Testis (tissue), 2 donors: ENCODE measurements at regions not wholly inside any gene's neighbourhood (a gene's known extent, or its start where the extent isn't known, plus 50 kb on each side); places are given as distances from the start of the nearest gene placed in this dataset.
A peak's percentile ranks its signal among the peaks of the same experiment; 100 is the strongest.

Experiments used
- DNase-seq: peaks from one replicate; pipeline ENCODE4 v3.0.0-alpha.2; 2019
- H3K27ac ChIP-seq, 2 donors: fragments of 200-600 bp; sonication (generic); one replicate each; pipeline ENCODE4 v1.5.1; 2019
- H3K27me3 ChIP-seq: fragments of 200-600 bp; sonication (generic); one replicate; pipeline ENCODE4 v1.5.1; 2019
- H3K36me3 ChIP-seq: fragments of 200-600 bp; sonication (generic); one replicate; pipeline ENCODE4 v1.5.1; 2017; ENCODE audit warnings: low read depth; ENCODE audit errors: missing control alignments
- H3K4me1 ChIP-seq: fragments of 200-600 bp; sonication (generic); one replicate; pipeline ENCODE4 v1.5.1; 2019
- H3K4me3 ChIP-seq, 2 donors: fragments of 200-600 bp; sonication (generic); one replicate each; pipeline ENCODE4 v1.5.1; 2017 to 2019
- H3K9me3 ChIP-seq: fragments of 200-600 bp; sonication (generic); one replicate; pipeline ENCODE4 v1.5.1; 2017
- POLR2A ChIP-seq: fragments of 450-650 bp; IDR thresholded peaks from one replicate; pipeline ENCODE4 v1.6.1; 2017; ENCODE audit warnings: antibody characterized with exemption, mild to moderate bottlenecking, moderate library complexity
- WGBS, 2 donors: methylation state at CpG; one replicate each; pipeline ENCODE4 v1.1.5; 2018; 5-methylcytosine and 5-hydroxymethylcytosine counted together
- intact Hi-C: fragments of 100-400 bp; cut with DNase I; formaldehyde crosslinking; loops from one replicate; pipeline ENCODE4 v1.15.1; 2023; ENCODE audit warnings: low total_unique reads
- TF ChIP-seq, protein P1 (sequence below), 3 experiments: fragments of 450-650 bp in 2 of 3; fragments of 200-600 bp in 1 of 3; sonication (generic) in 1 of 3; IDR thresholded peaks; one replicate each; pipeline ENCODE4 v1.5.1; 2016 to 2019; ENCODE audit warnings: antibody characterized with exemption in 3 of 3, mild to moderate bottlenecking in 2 of 3, moderate library complexity in 1 of 3

DNA sequence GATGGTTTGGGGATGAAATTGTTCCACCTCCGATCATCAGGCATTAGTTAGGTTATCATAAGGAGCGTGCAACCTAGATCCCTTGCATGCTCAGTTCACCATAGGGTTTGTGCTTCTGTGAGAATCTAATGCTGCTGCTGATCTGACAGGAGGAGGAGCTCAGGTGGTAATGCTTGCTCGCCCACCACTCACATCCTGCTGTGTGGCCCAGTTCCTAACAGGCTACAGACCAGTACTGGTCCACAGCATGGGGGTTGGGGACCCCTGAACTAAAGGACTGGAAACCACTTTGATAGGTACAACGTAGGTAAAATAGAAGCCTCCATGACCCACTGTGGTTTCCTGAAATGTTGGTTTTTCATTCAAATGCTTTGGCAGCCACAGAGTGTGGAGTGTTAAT, 109.3 kb upstream of the PROKR2 start:
- H3K9me3 ChIP-seq: no peaks in the 10 kb centered on the region
- intact Hi-C loops: no loop called here
- no peak for DNase-seq
- no peaks in the 10 kb centered on the region for H3K4me1 ChIP-seq
- TF ChIP-seq, protein P1, sequence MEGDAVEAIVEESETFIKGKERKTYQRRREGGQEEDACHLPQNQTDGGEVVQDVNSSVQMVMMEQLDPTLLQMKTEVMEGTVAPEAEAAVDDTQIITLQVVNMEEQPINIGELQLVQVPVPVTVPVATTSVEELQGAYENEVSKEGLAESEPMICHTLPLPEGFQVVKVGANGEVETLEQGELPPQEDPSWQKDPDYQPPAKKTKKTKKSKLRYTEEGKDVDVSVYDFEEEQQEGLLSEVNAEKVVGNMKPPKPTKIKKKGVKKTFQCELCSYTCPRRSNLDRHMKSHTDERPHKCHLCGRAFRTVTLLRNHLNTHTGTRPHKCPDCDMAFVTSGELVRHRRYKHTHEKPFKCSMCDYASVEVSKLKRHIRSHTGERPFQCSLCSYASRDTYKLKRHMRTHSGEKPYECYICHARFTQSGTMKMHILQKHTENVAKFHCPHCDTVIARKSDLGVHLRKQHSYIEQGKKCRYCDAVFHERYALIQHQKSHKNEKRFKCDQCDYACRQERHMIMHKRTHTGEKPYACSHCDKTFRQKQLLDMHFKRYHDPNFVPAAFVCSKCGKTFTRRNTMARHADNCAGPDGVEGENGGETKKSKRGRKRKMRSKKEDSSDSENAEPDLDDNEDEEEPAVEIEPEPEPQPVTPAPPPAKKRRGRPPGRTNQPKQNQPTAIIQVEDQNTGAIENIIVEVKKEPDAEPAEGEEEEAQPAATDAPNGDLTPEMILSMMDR (IDR thresholded peaks at IDR 0.05): no peak
- no peak for TF ChIP-seq POLR2A
- no peak overlapping the region for H3K27ac ChIP-seq
- no peaks in the 10 kb centered on the region for H3K36me3 ChIP-seq
- 79 to 89% methylated on average over 2 to 4 of the region's 4 CpGs for WGBS, 2 donors
- no peaks in the 10 kb centered on the region for H3K27me3 ChIP-seq
- H3K4me3 ChIP-seq: no peak overlapping the region

DNA sequence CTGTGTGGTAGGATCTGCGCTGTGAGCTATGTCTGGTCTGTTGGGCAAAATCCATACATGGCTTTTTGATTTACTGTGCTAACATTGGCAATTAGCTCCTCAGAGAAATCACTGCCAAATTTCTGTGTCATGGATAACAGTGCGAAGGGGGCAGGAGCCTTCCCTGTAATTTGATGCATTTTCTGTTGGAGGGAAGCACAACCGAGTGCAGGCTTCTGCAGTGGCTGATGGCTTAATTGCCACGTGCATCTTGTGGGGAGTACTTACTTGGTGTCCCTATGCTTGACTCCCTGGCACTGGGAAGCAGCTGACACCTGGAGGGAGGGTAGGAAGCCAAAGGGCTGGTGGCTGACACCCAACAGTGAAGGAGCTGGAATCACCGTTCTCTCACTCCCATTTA, 99.3 kb upstream of the PROKR2 start:
- no peak for TF ChIP-seq POLR2A
- TF ChIP-seq, protein P1 (IDR thresholded peaks at IDR 0.05): no peak
- H3K27ac ChIP-seq: no peak overlapping the region
- no peaks in the 10 kb centered on the region for H3K4me1 ChIP-seq
- no peak overlapping the region for H3K4me3 ChIP-seq
- H3K36me3 ChIP-seq: no peaks in the 10 kb centered on the region
- DNase-seq: no peak
- no peaks in the 10 kb centered on the region for H3K27me3 ChIP-seq
- WGBS, 2 donors: 57 to 59% methylated on average over 5 of the region's 5 CpGs
- H3K9me3 ChIP-seq: no peaks in the 10 kb centered on the region
- intact Hi-C loops: no loop called here

DNA sequence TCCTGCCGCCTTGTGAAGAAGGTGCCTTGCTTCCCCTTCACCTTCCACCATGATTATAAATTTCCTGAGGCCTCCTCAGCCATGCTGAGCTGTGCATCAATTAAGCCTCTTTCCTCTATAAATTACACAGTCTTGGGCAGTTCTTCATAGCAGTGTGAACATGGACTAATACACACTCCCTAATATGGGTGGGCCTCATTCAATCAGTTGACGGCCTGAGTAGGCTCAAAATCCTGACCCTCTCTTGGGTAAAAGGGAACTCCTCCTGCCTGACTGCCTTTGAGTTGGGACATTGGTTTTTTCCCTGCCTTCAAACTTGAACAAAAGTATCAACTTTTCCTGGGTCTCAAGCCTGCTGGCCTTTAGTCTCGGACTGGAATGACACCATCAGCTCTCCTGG, 96.6 kb upstream of the PROKR2 start:
- H3K36me3 ChIP-seq: no peaks in the 10 kb centered on the region
- WGBS, 2 donors: 90 to 96% methylated on average over 3 of the region's 3 CpGs
- DNase-seq: no peak
- intact Hi-C loops: no loop called here
- H3K4me3 ChIP-seq: no peak overlapping the region
- H3K27ac ChIP-seq: no peak overlapping the region
- H3K27me3 ChIP-seq: no peaks in the 10 kb centered on the region
- TF ChIP-seq, protein P1 (IDR thresholded peaks at IDR 0.05): no peak
- TF ChIP-seq POLR2A: no peak
- H3K4me1 ChIP-seq: no peaks in the 10 kb centered on the region
- no peaks in the 10 kb centered on the region for H3K9me3 ChIP-seq

DNA sequence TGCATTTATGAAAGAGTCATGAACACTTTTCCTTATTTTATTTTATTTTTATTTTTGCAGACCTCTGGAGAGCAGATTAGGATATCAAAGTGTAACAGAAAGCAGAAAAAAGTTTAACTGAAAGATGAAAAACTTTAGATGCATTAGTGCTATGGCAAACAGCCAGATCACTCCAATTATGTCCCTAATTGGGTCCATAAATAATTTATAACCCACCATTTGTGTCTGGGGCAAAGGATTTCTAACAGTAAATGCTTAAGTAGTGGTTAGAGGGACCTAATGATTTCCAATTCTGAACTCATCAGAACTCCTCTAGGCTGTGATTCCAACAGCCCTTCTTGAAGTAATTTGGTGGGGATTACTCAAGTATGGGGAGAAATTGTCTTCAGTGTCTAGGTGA, 93.7 kb upstream of the PROKR2 start:
- no peak overlapping the region for H3K27ac ChIP-seq
- no peaks in the 10 kb centered on the region for H3K9me3 ChIP-seq
- H3K4me1 ChIP-seq: no peaks in the 10 kb centered on the region
- intact Hi-C loops: no loop called here
- H3K27me3 ChIP-seq: no peaks in the 10 kb centered on the region
- H3K36me3 ChIP-seq: no peaks in the 10 kb centered on the region
- DNase-seq: no peak
- H3K4me3 ChIP-seq: no peak overlapping the region
- TF ChIP-seq, protein P1 (IDR thresholded peaks at IDR 0.05): no peak
- no peak for TF ChIP-seq POLR2A

DNA sequence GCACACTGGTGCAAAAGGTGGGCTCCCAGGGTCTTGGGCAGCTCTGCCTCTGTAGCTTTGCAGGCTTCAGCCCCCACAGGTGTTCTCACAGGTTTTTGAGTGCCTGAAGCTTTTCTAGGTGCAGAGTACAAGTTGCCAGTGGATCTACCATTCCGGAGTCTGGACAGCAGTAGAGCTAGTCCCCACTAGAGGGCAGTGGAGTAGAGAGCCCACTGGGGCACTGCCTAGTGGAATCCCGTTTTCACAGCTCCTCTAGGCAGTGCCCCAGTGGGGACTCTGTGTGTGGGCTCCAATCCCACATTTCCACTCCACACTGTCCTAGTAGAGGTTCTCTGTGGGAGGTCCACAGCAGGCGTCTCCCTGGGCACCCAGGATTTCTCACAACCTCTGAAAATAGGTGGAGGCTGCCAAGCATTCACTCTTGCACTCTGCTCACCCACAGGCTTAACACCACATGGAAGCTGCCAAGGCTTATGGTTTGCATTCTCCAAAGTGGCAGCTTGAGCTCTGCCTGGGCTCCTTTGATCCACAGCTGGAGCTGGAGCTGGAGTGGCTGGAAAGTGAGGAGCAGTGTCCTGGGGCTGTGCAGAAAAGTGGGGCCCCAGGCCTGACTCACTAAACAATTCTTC, 86.3 kb upstream of the PROKR2 start:
- Histone ChIP-seq H3K36me3 (no peaks in the 10 kb centered on the region), H3K27me3 (no peaks in the 10 kb centered on the region), H3K9me3 (no peaks in the 10 kb centered on the region), H3K4me1 (no peaks in the 10 kb centered on the region), H3K27ac (no peak overlapping the region), H3K4me3 (no peak overlapping the region)
- intact Hi-C loops: no loop called here
- peak; percentile 43 for DNase-seq
- WGBS, 2 donors: 37 to 40% methylated on average over 1 to 3 of the region's 3 CpGs
- no peak for TF ChIP-seq POLR2A
- TF ChIP-seq, protein P1 (IDR thresholded peaks at IDR 0.05): peak in 2 of 3 experiments; percentile 13 to 25
